CD4-positive, alpha-beta T cell treated with Interleukin-6 at 100 ng/mL for 8 hours (primary cell): ENCODE measurements at regions not wholly inside any gene's neighbourhood (a gene's known extent, or its start where the extent isn't known, plus 50 kb on each side); places are given as distances from the start of the nearest gene placed in this dataset.
"Not testable (repeated sequence)": the region's sequence is repeated elsewhere in the genome, so short reads cannot be mapped to it uniquely, and the experiment has no call there.

Experiments
- DNase-seq: peaks from one replicate; pipeline ENCODE4 v3.0.0-alpha.2; 2020; ENCODE audit warnings: mixed read lengths, low spot score

DNA sequence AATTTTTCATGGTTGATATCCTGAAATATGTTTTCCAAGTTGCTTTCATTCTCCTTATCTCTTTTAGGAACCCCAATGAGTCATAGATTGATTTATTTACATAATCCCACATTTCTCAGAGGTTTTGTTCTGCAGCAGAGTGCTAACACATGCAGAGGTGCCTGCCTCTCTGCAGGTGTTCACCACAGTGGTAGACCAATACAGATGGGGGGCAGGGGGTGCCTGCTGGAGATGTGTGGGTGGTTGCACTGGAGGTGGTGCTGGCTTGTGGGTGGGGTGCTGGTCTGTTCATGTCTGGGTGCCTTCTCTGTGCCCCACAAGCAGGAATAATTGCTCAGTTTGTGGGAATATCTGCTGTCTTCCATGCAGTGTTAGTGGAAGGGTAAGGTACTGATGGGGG, 131.1 kb downstream of the JRKL start:
- no peak for DNase-seq

DNA sequence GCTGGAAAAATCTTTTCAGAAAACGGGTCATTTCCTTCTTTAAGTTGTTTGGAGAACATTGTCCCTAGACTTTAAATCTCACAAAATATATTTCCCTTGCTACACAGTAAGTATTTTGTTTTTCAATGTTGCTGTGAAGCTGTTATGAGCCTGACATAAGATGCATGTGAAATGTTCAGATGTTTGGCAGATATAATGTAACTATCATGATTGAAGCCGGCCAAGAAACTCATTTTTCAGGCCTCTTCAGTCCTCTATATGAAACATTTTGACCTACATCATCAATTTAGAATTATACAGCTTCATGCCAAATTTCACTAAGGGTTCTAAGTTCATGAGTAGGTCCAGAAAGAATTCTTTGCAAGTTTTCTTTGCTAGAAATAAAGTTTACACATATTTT, 133.8 kb downstream of the JRKL start:
- DNase-seq = no peak

DNA sequence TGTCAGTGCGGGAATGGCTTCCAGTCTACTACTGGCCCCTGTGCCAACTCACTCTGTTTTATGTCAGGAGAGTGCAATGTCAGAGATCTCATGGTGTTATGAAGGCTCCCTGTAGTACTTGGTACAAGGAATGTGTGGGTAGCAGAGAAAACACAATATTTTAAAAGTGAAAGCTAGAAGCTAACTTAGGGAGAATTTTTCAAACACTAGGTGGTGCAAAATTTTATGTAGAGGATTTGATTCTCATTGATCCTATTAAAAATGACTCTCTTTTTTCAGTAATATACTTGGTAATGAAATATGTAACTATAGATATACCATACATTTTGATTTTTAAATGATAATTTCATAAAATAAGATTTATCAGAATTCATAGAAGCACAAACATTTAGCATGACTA, 134.7 kb downstream of the JRKL start:
- DNase-seq = no peak

DNA sequence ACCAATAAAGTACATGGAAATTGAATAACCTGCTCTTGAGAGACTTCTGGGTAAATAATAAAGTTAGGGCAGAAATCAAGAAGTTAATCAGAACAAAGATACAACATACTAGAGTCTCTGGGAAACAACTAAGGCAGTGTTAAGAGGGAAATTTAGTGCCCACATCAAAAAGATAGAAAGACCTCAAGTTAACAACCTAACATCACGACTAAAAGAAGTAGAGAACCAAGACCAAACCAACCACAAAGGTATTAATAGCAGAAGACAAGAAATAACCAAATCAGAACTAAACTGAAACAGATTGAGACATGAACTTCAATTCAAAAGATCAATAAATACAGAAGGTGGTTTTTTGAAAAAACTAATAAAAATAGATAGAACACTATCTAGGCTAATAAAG, 140.7 kb downstream of the JRKL start:
- DNase-seq = no peak

DNA sequence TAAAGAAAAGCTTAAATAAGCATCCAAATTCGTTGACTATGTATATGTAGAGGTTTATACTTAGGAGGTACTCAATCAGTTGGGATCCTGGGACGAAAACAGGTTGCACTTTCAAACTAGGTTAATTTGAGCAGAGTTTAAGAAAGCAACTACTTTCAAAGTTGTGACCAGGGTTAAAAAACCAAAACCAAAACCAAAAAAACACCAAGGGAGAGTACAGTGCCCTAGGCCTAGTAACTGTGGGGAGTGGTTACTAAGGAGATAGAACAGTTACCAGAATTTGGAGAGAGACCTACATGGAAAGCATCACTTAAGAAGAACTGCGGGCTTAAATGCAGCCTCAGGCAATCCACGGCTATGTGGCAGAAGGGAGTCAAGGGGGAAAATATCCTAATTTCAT, 148.3 kb downstream of the JRKL start:
- no peak for DNase-seq

DNA sequence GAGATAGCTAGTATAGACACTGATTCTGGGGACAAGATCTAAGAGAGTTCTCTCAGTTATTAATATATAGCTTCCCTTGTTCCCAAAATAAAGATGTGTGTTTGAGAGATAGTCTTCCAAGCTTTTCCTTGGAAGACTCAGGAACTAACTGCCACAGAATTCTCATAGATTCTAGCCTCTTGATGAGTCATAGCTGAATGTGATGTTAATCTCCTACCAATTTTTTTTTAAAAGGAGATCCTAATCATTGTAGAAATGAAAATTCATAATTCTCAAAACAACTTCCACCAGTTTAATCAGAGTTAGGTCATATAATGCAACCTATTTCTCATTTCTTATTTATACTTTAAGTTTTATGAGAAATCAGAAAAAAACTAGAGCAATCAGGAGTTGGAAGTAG, 148.8 kb downstream of the JRKL start:
- no peak for DNase-seq

DNA sequence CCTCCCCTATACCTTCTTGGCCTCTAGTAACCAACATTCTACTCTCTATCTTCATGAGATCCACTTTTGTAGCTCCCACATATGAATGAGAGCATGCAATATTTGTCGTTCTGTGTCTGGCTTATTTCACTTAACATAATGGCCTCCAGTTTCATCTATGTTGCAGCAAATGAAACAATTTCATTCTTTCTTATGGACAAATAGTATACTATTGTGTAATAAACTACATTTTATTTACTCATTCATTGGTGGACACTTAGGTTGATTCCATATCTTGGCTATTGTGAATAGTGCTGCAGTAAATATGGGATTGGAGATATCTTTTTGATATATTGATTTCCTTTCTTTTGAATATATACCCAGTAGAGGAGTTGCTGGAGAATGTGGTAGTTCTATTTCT, 151.1 kb downstream of the JRKL start:
- no peak for DNase-seq

DNA sequence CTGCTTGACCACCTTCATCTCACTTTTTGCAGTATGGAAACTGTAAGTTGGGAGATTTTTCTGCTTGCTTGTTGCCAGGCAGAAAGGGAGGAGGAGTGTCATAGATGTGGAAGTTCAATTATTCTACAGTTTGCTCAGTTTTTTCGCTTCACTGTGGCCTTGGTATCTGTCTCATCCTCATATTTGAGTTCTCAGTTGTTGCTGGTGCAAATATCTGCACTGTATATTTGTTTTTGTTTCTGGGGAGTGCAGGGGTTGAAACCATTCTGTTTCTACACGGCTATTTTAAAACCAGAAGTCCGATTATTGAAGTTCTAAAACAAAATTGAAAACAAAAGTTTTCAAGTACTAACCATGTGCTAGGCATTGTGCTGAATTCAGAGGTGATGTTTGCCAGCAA, 153.4 kb downstream of the JRKL start:
- DNase-seq = no peak

DNA sequence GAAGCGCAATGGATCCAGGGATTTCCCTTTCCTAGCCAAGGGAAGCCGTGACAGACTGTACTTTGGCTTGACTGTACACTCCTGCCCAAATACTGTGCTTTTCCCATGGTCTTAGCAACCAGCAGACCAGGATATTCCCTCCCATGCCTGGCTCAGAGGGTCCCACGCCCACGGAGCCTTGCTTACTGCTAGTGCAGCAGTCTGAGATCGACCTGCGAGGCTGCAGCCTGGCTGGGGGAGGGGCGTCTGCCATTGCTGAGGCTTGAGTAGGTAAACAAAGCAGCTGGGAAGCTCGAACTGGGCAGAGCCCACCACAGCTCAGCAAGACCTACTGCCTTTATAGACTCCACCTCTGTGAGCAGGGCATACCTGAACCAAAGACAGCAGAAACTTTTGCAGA, 155.4 kb downstream of the JRKL start:
- DNase-seq = not testable (repeated sequence)

DNA sequence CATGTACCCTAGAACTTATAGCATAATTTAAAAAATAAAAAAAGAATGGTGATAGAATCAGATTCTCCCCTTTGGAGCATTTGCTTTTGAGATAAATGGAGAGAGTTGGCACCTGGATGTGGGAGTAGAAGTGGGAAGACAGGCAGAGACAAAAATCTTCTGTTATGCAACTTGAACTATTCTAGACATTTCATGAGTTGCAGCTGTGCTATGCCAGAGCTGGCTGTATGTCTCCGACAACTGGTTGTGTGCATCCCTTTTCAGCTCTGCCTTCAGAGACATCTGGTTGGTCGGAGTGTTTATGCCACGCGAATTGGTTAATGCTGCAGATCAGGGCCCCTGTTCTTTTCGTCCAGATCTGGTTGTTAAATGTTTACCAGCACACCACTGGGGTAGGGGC, 161.3 kb downstream of the JRKL start:
- DNase-seq = no peak

DNA sequence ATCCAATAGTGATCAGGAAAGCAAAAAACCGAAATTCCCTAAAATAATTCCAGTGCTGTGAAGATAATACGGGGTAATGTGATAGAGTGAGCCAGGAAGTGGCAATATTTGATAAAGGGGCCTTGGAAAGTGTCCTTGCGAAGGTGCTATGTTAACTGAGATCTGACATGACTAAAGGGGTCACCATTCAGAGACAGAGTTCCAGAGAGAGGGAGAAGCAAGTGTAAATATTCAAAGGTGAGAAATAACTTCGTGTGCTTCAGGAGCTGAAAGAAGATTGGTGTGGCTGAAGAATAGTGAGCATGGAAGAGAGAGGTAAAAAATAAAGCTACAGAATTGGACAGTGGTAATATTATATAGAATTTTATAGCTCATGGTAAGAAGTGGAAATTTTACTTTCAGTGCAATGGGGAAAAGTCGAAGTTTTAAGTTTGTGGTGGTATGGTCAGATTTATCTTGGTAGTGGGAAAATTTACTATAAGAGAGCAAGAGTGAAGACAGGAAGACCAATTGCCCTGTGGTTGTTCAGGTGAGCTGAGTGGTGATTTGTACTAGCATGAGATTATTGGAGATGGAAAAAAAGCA, 164.5 kb downstream of the JRKL start:
- DNase-seq = no peak

DNA sequence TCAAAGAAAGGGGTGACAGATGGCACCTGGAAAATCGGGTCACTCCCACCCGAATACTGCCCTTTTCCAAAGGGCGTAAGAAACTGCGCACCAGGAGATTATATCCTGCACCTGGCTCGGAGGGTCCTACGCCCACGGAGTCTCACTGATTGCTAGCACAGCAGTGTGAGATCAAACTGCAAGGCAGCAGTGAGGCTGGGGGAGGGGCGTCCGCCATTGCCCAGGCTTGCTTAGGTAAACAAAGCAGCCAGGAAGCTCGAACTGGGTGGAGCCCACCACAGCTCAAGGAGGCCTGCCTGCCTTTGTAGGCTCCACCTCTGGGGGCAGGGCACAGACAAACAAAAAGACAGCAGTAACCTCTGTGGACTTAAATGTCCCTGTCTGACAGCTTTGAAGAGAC, 166.0 kb downstream of the JRKL start:
- DNase-seq = not testable (repeated sequence)

DNA sequence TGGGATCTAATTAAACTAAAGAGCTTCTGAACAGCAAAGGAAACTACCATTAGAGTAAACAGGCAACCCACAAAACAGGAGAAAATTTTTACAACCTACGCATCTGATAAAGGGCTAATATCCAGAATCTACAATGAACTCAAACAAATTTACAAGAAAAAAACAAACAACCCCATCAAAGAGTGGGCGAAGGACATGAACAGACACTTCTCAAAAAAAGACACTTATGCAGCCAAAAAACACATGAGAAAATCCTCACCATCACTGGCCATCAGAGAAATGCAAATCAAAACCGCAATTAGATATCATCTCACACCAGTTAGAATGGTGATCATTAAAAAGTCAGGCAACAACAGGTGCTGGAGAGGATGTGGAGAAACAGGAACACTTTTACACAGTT, 170.9 kb downstream of the JRKL start:
- DNase-seq = not testable (repeated sequence)

DNA sequence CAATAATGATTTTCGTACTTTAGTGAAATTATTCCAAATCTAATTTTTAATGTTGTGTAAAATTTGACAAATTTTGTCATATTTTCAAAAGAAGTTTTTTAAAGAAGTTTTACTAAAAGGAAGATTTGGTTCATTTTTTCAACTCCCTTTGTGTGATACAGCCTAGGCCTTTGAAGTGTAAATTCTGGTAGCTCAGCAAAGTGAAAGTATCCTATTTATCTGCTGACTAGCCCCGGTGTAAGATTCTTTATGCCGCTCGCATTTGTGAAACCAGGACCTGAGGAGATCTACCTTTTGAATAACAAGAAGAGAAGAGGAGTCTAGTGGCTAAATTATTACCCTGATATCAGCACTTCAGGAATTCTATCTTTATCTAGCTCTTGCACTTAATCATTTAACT, 177.4 kb downstream of the JRKL start:
- peak; percentile 12 for DNase-seq

DNA sequence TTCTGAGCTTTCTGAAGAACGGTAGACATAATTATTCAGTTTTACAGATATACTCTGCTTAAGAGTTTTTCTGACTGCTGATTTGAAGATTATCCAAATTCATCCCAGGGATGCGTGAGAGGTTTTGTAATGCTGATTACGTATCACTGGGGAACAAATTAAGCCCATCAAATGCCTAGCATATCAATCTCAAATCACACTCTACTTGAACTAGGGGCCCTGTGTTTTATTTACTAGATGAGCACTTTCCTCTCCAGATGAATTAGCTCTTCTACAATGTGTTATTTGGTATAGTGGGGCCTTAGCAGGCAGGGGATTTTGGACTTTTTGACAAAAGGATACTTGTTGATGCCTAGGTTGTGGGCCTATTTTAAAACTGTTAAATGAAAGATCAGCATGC, 177.9 kb downstream of the JRKL start:
- DNase-seq = no peak

DNA sequence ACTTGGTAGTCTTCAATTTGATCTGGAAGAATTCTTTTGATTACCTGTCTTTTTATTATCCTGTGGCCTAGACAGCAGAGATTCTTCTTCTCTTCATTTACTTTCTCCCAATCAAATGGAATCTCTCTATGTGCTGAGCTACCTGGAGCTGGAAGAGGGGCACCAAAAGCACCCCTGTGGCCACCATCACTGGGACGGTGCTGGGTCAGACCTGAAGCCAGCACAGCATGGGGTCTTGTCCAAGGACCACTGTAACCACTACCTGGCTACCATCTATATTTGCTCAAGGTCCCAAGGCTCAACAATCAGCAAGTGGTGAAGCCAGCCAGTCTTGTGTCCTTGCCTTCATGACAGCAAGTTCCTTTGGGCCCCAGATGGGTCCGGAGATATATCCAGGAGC, 186.6 kb downstream of the JRKL start:
- DNase-seq = no peak

DNA sequence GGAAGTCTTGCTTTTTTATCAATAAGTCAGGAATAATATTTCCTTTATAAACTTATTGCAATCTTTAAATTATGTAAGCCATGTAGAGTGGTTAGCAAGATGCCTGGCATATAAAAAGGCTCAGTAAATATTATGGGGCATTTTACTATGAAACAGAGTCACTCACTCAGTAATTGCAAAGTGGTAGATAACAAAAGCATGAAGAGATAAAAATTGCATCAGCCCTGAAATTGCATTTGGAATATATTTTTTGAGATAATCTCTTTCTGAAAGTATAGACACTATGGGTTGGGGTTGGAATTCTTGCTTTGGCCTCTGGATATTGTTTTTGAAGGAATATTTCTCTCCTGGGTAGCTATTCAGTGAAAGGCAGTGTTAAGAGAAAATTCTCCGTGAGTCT, 188.6 kb downstream of the JRKL start:
- DNase-seq = no peak

DNA sequence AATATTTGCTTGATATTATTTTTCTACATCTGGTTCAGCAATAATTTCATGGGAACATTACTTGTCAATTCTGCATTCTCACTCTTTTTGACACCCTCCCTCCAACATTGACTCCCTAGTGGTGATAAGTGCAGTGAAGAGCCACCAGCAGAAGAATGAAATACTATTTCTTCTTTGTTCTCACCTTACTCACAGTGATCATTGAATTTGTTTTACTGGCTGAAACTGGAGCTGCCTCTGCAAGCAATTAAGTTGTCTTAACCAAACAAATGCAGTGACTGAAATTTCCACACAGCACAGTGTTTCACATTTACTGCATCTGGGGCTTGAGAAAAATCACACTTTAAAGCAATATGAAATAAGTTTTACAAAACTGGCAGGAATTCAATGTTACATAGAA, 189.8 kb downstream of the JRKL start:
- no peak for DNase-seq

DNA sequence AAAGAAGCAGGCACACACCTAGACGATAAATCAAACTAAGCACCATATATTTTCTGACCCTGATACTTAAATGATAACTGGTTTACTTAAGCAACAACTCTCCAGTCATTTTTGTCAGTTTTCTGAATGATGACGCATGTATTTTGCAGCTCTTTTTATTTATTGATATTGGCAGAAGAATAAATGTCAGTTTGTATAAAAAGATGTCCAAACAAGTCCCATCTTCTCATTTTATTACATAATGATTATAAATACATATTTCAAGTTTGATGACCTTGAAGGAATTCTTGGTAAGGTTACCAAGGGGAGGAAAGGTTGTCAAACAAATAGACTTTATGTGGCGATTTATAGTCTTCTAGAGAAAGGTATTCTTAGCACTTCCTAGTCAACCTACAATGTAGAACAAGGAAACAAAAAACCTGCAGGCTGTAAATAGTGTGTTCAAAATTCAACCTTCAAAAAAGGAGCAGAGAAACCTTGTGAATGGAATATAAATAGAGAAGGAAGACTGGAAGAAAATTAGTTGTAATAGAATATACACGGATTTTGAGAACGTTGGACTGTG, 190.7 kb downstream of the JRKL start:
- DNase-seq = no peak

DNA sequence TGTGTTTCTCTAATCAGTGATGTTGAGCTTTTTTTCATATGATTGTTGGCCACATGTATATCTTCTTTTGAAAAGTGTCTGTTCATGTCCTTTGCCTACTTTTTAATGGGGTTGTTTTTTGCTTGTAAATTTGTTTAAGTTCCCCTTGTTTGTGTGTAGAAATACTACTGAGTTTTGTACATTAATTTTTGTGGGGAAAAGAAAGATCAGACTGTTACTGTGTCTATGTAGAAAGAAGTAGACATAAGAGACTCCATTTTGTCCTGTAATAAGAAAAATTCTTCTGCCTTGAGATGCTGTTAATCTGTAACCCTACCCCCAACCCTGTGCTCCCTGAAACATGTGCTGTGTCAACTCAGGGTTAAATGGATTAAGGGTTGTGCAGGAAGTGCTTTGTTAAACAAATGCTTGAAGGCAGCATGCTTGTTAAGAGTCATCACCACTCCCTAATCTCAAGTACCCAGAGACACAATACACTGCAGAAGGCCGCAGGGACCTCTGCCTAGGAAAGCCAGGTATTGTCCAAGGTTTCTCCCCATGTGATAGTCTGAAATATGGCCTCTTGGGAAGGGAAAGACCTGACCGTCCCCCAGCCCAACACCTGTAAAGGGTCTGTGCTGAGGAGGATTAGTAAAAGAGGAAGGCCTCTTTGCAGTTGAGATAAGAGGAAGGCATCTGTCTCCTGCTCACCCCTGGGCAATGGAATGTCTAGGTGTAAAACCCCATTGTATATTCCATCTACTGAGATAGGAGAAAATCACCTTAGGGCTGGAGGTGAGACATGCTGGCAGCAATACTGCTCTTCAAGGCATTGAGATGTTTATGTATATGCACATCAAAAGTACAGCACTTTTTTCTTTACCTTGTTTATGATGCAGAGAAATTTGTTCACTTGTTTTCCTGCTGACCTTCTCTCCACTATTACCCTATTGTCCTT, 196.4 kb downstream of the JRKL start:
- not testable (repeated sequence) for DNase-seq

DNA sequence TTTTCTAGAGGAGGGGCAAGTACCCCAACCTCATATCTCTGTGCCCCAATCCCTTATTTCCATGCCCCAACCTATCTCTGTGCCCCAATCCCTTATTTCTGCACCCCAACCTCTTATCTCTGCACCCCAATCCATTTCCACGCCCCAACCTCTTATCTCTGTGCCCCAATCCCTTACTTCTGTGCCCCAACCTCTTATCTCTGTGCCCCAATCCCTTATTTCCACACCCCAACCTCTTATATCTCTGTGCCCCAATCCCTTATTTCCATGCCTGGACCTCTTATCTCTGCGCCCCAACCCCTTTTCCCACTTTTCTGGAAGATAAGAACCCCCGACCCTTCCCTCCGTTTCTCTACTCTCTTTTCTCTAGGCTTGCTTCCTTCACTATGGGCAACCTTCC, 199.0 kb downstream of the JRKL start:
- not testable (repeated sequence) for DNase-seq

DNA sequence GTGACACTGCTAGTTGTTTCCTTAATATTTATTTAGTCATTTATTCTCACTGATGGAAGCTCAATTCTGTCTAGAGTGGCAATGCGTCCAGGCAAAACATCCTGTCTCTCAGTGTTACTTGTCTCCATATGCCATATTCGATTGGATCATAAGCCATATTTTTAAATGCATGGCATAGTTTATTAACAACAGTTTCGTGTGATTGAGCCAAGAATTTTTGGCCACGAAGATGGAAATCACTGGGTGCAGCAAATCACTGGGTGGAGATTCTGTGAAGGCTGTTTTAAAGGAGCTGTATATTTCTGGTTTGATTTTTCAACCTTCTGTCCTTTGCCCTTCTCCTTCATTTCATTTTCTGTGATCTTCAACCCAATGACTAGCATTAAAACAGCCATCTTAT, 205.2 kb downstream of the JRKL start:
- DNase-seq = no peak

DNA sequence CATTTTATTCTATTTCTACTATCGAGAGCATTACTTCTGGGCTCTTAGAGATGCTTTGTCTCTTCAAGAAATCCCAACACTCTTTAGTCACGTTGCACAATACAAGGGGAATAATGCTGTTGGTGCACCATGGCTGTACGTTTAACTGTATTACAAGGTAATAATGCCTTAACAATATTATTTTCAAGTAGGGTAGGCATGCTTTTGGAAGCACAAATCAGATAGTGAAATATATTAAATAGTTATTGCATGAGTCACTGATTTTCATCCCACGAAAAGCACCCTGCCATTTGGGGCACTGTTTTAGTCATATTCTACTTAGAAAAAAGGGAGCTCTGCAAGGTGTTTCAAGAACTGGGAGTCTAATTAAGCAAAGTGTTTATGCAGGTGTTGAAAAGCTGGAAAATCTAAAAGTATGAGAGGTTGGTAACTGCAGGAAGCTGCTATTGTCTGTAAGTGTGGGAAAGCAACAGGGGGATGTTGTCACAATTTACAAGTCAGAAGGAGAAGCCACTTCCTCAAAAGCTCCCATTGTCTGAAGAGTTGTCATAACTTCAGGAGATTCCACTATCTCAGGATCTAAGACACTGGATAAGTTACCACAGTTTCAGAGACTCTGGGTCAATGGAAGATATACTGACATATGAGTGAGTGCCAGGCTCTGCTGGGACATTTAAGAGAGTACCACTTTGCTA, 218.2 kb downstream of the JRKL start:
- no peak for DNase-seq
